ENCODE measurements at regions not wholly inside any gene's neighbourhood (a gene's known extent, or its start where the extent isn't known, plus 50 kb on each side); places are given as distances from the start of the nearest gene placed in this dataset.

GRCh38 chr13:37407156-37407555, 191.4 kb downstream of the POSTN start:
- H3K27me3 Mint-ChIP-seq (ENCODE audit: unreplicated experiment) = peaks cover 2% of the 10 kb centered on the region
- no peak for TF ChIP-seq CTCF (IDR thresholded peaks at IDR 0.05; ENCODE audit: partially characterized antibody, unreplicated experiment)
- no peaks in the 10 kb centered on the region for H3K36me3 Mint-ChIP-seq (ENCODE audit: unreplicated experiment)
- no peaks in the 10 kb centered on the region for H3K4me1 Mint-ChIP-seq (ENCODE audit: low read depth, unreplicated experiment)
- no peak for DNase-seq
- H3K27ac Mint-ChIP-seq (ENCODE audit: unreplicated experiment) = no peak overlapping the region
- no peak overlapping the region for H3K4me3 Mint-ChIP-seq (ENCODE audit: unreplicated experiment)
- H3K9me3 Mint-ChIP-seq (ENCODE audit: unreplicated experiment) = no peaks in the 10 kb centered on the region

GRCh38 chr13:37406031-37406430, 192.5 kb downstream of the POSTN start:
- Mint-ChIP-seq H3K4me1 (ENCODE audit: low read depth, unreplicated experiment) (no peaks in the 10 kb centered on the region), H3K36me3 (ENCODE audit: unreplicated experiment) (no peaks in the 10 kb centered on the region), H3K9me3 (ENCODE audit: unreplicated experiment) (no peaks in the 10 kb centered on the region), H3K27me3 (ENCODE audit: unreplicated experiment) (no peaks in the 10 kb centered on the region), H3K27ac (ENCODE audit: unreplicated experiment) (no peak overlapping the region), H3K4me3 (ENCODE audit: unreplicated experiment) (no peak overlapping the region)
- DNase-seq = no peak
- no peak for TF ChIP-seq CTCF (IDR thresholded peaks at IDR 0.05; ENCODE audit: partially characterized antibody, unreplicated experiment)

GRCh38 chr13:37403776-37404527, 194.6 kb downstream of the POSTN start:
- Mint-ChIP-seq H3K27ac (ENCODE audit: unreplicated experiment) (no peak overlapping the region), H3K4me1 (ENCODE audit: low read depth, unreplicated experiment) (no peaks in the 10 kb centered on the region)
- no peak for TF ChIP-seq CTCF (IDR thresholded peaks at IDR 0.05; ENCODE audit: partially characterized antibody, unreplicated experiment)

GRCh38 chr13:37401721-37402120, 196.8 kb downstream of the POSTN start:
- no peak for TF ChIP-seq CTCF (IDR thresholded peaks at IDR 0.05; ENCODE audit: partially characterized antibody, unreplicated experiment)

More at GRCh38 chr13:37403776-37404527, 194.6 kb downstream of the POSTN start:
- Mint-ChIP-seq H3K36me3 (ENCODE audit: unreplicated experiment) (no peaks in the 10 kb centered on the region), H3K4me3 (ENCODE audit: unreplicated experiment) (no peak overlapping the region), H3K9me3 (ENCODE audit: unreplicated experiment) (no peaks in the 10 kb centered on the region), H3K27me3 (ENCODE audit: unreplicated experiment) (no peaks in the 10 kb centered on the region)
- DNase-seq = no peak

GRCh38 chr13:37397535-37397934, 201.0 kb downstream of the POSTN start:
- TF ChIP-seq CTCF (IDR thresholded peaks at IDR 0.05; ENCODE audit: partially characterized antibody, unreplicated experiment) = no peak
- DNase-seq = no peak
- no peak overlapping the region for H3K27ac Mint-ChIP-seq (ENCODE audit: unreplicated experiment)
- H3K36me3 Mint-ChIP-seq (ENCODE audit: unreplicated experiment) = no peaks in the 10 kb centered on the region
- H3K4me1 Mint-ChIP-seq (ENCODE audit: low read depth, unreplicated experiment) = no peaks in the 10 kb centered on the region
- H3K27me3 Mint-ChIP-seq (ENCODE audit: unreplicated experiment) = no peaks in the 10 kb centered on the region
- H3K4me3 Mint-ChIP-seq (ENCODE audit: unreplicated experiment) = no peak overlapping the region
- H3K9me3 Mint-ChIP-seq (ENCODE audit: unreplicated experiment) = no peaks in the 10 kb centered on the region

More at GRCh38 chr13:37401721-37402120, 196.8 kb downstream of the POSTN start:
- H3K27me3 Mint-ChIP-seq (ENCODE audit: unreplicated experiment) = no peaks in the 10 kb centered on the region
- no peak for DNase-seq
- no peak overlapping the region for H3K4me3 Mint-ChIP-seq (ENCODE audit: unreplicated experiment)
- H3K9me3 Mint-ChIP-seq (ENCODE audit: unreplicated experiment) = no peaks in the 10 kb centered on the region
- H3K4me1 Mint-ChIP-seq (ENCODE audit: low read depth, unreplicated experiment) = no peaks in the 10 kb centered on the region
- no peaks in the 10 kb centered on the region for H3K36me3 Mint-ChIP-seq (ENCODE audit: unreplicated experiment)
- H3K27ac Mint-ChIP-seq (ENCODE audit: unreplicated experiment) = no peak overlapping the region

Measured in glutamatergic neuron (in vitro differentiated cells).